Naive thymus-derived CD4-positive, alpha-beta T cell (primary cell): ENCODE measurements at regions not wholly inside any gene's neighbourhood (a gene's known extent, or its start where the extent isn't known, plus 50 kb on each side); places are given as distances from the start of the nearest gene placed in this dataset.

Source experiments
- ATAC-seq: fragments of 150-1000 bp; cut with Tn5 transposase; 2 replicates; pipeline ENCODE4 v1.10.0; 2021; ENCODE audit warnings: mild to moderate bottlenecking, moderate library complexity
- CTCF ChIA-PET: fragments of 350-600 bp; sonication (Branson Sonifier 250); formaldehyde crosslinking; loops from one replicate; lab custom pipeline; 2021; ENCODE audit warnings: antibody characterized with exemption; lab: Charles Lee
- POLR2A ChIA-PET: fragments of 350-600 bp; sonication (Branson Sonifier 250); formaldehyde crosslinking; loops from one replicate; lab custom pipeline; 2021; ENCODE audit warnings: antibody characterized with exemption, inconsistent platforms; lab: Charles Lee
- DNase-seq, 9 donors: peaks; one replicate each; pipeline versions ENCODE4 v3.0.0 to v3.0.0-alpha.2; 2020 to 2022; ENCODE audit warnings: mixed read lengths in 1 of 9
- H3K27ac ChIP-seq: one replicate; pipeline ENCODE4 v1.7.0; 2013; ENCODE audit warnings: mild to moderate bottlenecking, low read depth, low read length, moderate library complexity
- H3K27me3 ChIP-seq, 2 donors: one replicate each; pipeline ENCODE4 v1.7.0; 2013; ENCODE audit warnings: low read length in 2 of 2, mild to moderate bottlenecking in 2 of 2, moderate library complexity in 2 of 2; ENCODE audit not compliant: control insufficient read depth in 2 of 2, insufficient read depth in 2 of 2
- H3K36me3 ChIP-seq, 3 experiments: 1 replicate in 2 of 3; 2 replicates in 1 of 3; pipeline ENCODE4 v1.7.0; 2013; ENCODE audit warnings: low read length in 3 of 3, mild to moderate bottlenecking in 3 of 3, moderate library complexity in 1 of 3; ENCODE audit not compliant: insufficient read depth in 3 of 3, control insufficient read depth in 2 of 3
- H3K4me1 ChIP-seq, 2 donors: one replicate each; pipeline ENCODE4 v1.7.0; 2013; ENCODE audit warnings: low read length in 2 of 2, mild to moderate bottlenecking in 2 of 2, moderate library complexity in 1 of 2; ENCODE audit not compliant: control insufficient read depth in 2 of 2, insufficient read depth in 2 of 2
- H3K4me3 ChIP-seq: 2 replicates; pipeline ENCODE4 v1.7.0; 2013; ENCODE audit warnings: mild to moderate bottlenecking, low read length
- H3K9me3 ChIP-seq, 3 experiments: 1 replicate in 2 of 3; 2 replicates in 1 of 3; pipeline ENCODE4 v1.7.0; 2013; ENCODE audit warnings: low read length in 3 of 3; ENCODE audit not compliant: control insufficient read depth in 2 of 3
- H3K27ac Mint-ChIP-seq, 9 donors: one replicate each; pipeline ENCODE4 v1.8.0; 2020 to 2022; ENCODE audit warnings: mixed read lengths in 9 of 9, mild to moderate bottlenecking in 8 of 9, moderate library complexity in 5 of 9, inconsistent platforms in 2 of 9
- H3K27me3 Mint-ChIP-seq, 5 donors: one replicate each; pipeline ENCODE4 v1.8.0; 2021 to 2022; ENCODE audit warnings: mixed read lengths in 5 of 5, mild to moderate bottlenecking in 1 of 5
- H3K36me3 Mint-ChIP-seq, 5 donors: one replicate each; pipeline ENCODE4 v1.8.0; 2020 to 2022; ENCODE audit warnings: mixed read lengths in 5 of 5, mild to moderate bottlenecking in 3 of 5, inconsistent platforms in 1 of 5
- H3K4me1 Mint-ChIP-seq, 7 donors: one replicate each; pipeline ENCODE4 v1.8.0; 2020 to 2022; ENCODE audit warnings: mixed read lengths in 7 of 7, mild to moderate bottlenecking in 3 of 7, inconsistent platforms in 1 of 7
- H3K4me3 Mint-ChIP-seq, 10 donors: one replicate each; pipeline ENCODE4 v1.8.0; 2020 to 2022; ENCODE audit warnings: mild to moderate bottlenecking in 10 of 10, mixed read lengths in 10 of 10, moderate library complexity in 6 of 10, inconsistent platforms in 2 of 10
- H3K9me3 Mint-ChIP-seq, 11 donors: one replicate each; pipeline ENCODE4 v1.8.0; 2020 to 2022; ENCODE audit warnings: mixed read lengths in 11 of 11, mild to moderate bottlenecking in 4 of 11, inconsistent platforms in 1 of 11, moderate library complexity in 1 of 11
- intact Hi-C, 2 donors: fragments of 100-400 bp; cut with micrococcal nuclease; formaldehyde crosslinking; loops; one replicate each; pipeline ENCODE4 v1.15.1; 2023

- H3K4me1 Mint-ChIP-seq: no peaks in the 10 kb centered on the region
- no peaks in the 10 kb centered on the region for H3K27me3 Mint-ChIP-seq
- no peak overlapping the region for H3K4me3 Mint-ChIP-seq
- ChIA-PET POLR2A (no interaction called here), CTCF (no interaction called here)
- no peaks in the 10 kb centered on the region for H3K4me1 ChIP-seq
- no peaks in the 10 kb centered on the region for H3K9me3 ChIP-seq
- H3K9me3 Mint-ChIP-seq: peaks cover 0 to 10% (median 3%) of the 10 kb centered on the region in 11 donors
- no peak for ATAC-seq
- no peak overlapping the region for H3K27ac Mint-ChIP-seq
- H3K4me3 ChIP-seq: no peak overlapping the region
- H3K27ac ChIP-seq: no peak overlapping the region
- H3K27me3 ChIP-seq: no peaks in the 10 kb centered on the region
- no peak for DNase-seq
- intact Hi-C loops: no loop called here
- no peaks in the 10 kb centered on the region for H3K36me3 ChIP-seq
- no peaks in the 10 kb centered on the region for H3K36me3 Mint-ChIP-seq
Observed at GRCh38 chr13:68666774-68667397, 1436.8 kb upstream of the PCDH9 start.

GRCh38 chr13:68645814-68646213, 1415.7 kb upstream of the PCDH9 start:
- H3K4me3 ChIP-seq: no peak overlapping the region
- Mint-ChIP-seq H3K27ac (no peak overlapping the region), H3K36me3 (no peaks in the 10 kb centered on the region), H3K9me3 (peaks cover 0 to 27% (median 5%) of the 10 kb centered on the region in 11 donors), H3K27me3 (no peaks in the 10 kb centered on the region), H3K4me1 (no peaks in the 10 kb centered on the region), H3K4me3 (no peak overlapping the region)
- ATAC-seq (no peak), DNase-seq (no peak)
- H3K4me1 ChIP-seq: no peaks in the 10 kb centered on the region
- intact Hi-C loops: no loop called here
- H3K27ac ChIP-seq: no peak overlapping the region
- no peaks in the 10 kb centered on the region for H3K27me3 ChIP-seq
- CTCF ChIA-PET: no interaction called here
- no peaks in the 10 kb centered on the region for H3K36me3 ChIP-seq
- H3K9me3 ChIP-seq: no peaks in the 10 kb centered on the region
- POLR2A ChIA-PET: no interaction called here

GRCh38 chr13:68644611-68645010, 1414.5 kb upstream of the PCDH9 start:
- no peak overlapping the region for H3K27ac ChIP-seq
- POLR2A ChIA-PET: no interaction called here
- no peaks in the 10 kb centered on the region for H3K36me3 ChIP-seq
- H3K4me3 ChIP-seq: no peak overlapping the region
- H3K4me1 Mint-ChIP-seq: no peaks in the 10 kb centered on the region
- CTCF ChIA-PET: no interaction called here
- DNase-seq (no peak), ATAC-seq (no peak)
- no peaks in the 10 kb centered on the region for H3K9me3 ChIP-seq
- peaks cover 0 to 22% (median 5%) of the 10 kb centered on the region in 11 donors for H3K9me3 Mint-ChIP-seq
- no peaks in the 10 kb centered on the region for H3K36me3 Mint-ChIP-seq
- no peak overlapping the region for H3K4me3 Mint-ChIP-seq
- no peaks in the 10 kb centered on the region for H3K27me3 Mint-ChIP-seq
- H3K27ac Mint-ChIP-seq: no peak overlapping the region
- H3K27me3 ChIP-seq: no peaks in the 10 kb centered on the region
- no peaks in the 10 kb centered on the region for H3K4me1 ChIP-seq
- intact Hi-C loops: no loop called here

DNA sequence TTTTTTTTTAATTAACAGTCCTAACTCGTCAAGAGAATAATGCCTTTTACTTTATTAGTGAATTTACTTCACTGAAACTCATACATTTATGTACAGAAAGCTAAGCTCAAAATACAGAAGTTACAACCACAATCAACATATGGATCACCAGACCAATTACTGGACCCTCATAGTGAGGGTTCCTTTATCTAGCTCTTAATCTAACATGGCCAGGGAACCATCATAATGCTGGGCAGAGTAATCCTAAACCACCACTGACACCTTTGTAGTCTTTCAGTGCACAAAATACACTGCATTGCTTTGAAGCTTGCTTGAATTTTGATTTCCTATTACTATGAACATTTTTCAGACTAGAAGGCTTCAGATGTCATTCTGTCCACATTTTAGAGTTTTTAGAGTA, 1406.6 kb upstream of the PCDH9 start:
- ChIA-PET CTCF (no interaction called here), POLR2A (no interaction called here)
- ATAC-seq (no peak), DNase-seq (no peak)
- no peak overlapping the region for H3K4me3 Mint-ChIP-seq
- no peak overlapping the region for H3K27ac ChIP-seq
- H3K9me3 ChIP-seq: no peaks in the 10 kb centered on the region
- H3K4me1 Mint-ChIP-seq: no peaks in the 10 kb centered on the region
- intact Hi-C loops: no loop called here
- no peaks in the 10 kb centered on the region for H3K36me3 ChIP-seq
- H3K4me3 ChIP-seq: no peak overlapping the region
- no peaks in the 10 kb centered on the region for H3K36me3 Mint-ChIP-seq
- no peaks in the 10 kb centered on the region for H3K4me1 ChIP-seq
- peaks cover 0 to 14% (median 5%) of the 10 kb centered on the region in 11 donors for H3K9me3 Mint-ChIP-seq
- H3K27me3 Mint-ChIP-seq: no peaks in the 10 kb centered on the region
- H3K27ac Mint-ChIP-seq: no peak overlapping the region
- H3K27me3 ChIP-seq: no peaks in the 10 kb centered on the region

DNA sequence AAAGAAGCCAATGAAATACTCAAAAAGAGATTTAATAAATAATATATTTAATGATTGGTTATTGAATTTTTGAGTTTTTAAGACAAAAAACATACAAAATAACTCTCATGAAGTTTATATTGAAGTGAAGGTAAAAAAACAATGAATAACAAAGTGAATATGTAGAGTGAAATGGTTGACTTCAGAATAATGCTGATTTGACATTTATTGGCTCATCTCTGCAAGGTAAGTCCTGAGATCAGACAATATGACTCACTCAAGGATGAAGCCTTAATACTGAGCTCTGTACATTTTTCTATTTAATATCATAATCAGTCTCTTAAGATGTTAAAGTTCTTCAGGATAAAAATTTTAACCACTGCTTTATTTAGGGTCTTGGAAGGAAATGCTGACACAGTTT, 1398.9 kb upstream of the PCDH9 start:
- Mint-ChIP-seq H3K9me3 (peaks cover 0 to 36% (median 12%) of the 10 kb centered on the region in 11 donors), H3K27me3 (no peaks in the 10 kb centered on the region), H3K36me3 (no peaks in the 10 kb centered on the region), H3K27ac (no peak overlapping the region), H3K4me1 (no peaks in the 10 kb centered on the region), H3K4me3 (no peak overlapping the region)
- Histone ChIP-seq H3K27me3 (no peaks in the 10 kb centered on the region), H3K4me3 (no peak overlapping the region), H3K27ac (no peak overlapping the region), H3K36me3 (no peaks in the 10 kb centered on the region), H3K9me3 (no peaks in the 10 kb centered on the region), H3K4me1 (no peaks in the 10 kb centered on the region)
- ChIA-PET POLR2A (no interaction called here), CTCF (no interaction called here)
- ATAC-seq (no peak), DNase-seq (no peak)
- intact Hi-C loops: no loop called here

- POLR2A ChIA-PET: no interaction called here
- Mint-ChIP-seq H3K27ac (no peak overlapping the region), H3K4me3 (no peak overlapping the region), H3K9me3 (peaks cover 3 to 29% (median 7%) of the 10 kb centered on the region in 11 donors), H3K36me3 (no peaks in the 10 kb centered on the region), H3K27me3 (no peaks in the 10 kb centered on the region), H3K4me1 (no peaks in the 10 kb centered on the region)
- DNase-seq (no peak), ATAC-seq (no peak)
- CTCF ChIA-PET: no interaction called here
- no peak overlapping the region for H3K4me3 ChIP-seq
- no peaks in the 10 kb centered on the region for H3K4me1 ChIP-seq
- H3K36me3 ChIP-seq: no peaks in the 10 kb centered on the region
- no peaks in the 10 kb centered on the region for H3K27me3 ChIP-seq
- intact Hi-C loops: no loop called here
- H3K27ac ChIP-seq: no peak overlapping the region
- H3K9me3 ChIP-seq: no peaks in the 10 kb centered on the region
Observed at GRCh38 chr13:68627379-68627778, 1397.2 kb upstream of the PCDH9 start.

- no peaks in the 10 kb centered on the region for H3K4me1 ChIP-seq
- Mint-ChIP-seq H3K27ac (no peak overlapping the region), H3K4me3 (no peak overlapping the region), H3K36me3 (peaks cover 0 to 5% (median 0%) of the 10 kb centered on the region in 5 donors), H3K27me3 (no peaks in the 10 kb centered on the region), H3K9me3 (peaks cover 0 to 29% (median 11%) of the 10 kb centered on the region in 11 donors), H3K4me1 (no peaks in the 10 kb centered on the region)
- DNase-seq (no peak), ATAC-seq (no peak)
- intact Hi-C loops: no loop called here
- H3K27ac ChIP-seq: no peak overlapping the region
- no peak overlapping the region for H3K4me3 ChIP-seq
- no peaks in the 10 kb centered on the region for H3K27me3 ChIP-seq
- ChIA-PET POLR2A (no interaction called here), CTCF (no interaction called here)
- no peaks in the 10 kb centered on the region for H3K36me3 ChIP-seq
- H3K9me3 ChIP-seq: peaks cover 0 to 4% (median 0%) of the 10 kb centered on the region in 3 experiments
Observed at GRCh38 chr13:68616600-68617222, 1386.6 kb upstream of the PCDH9 start.
